Body of pancreas (tissue), 4 donors: ENCODE measurements at regions not wholly inside any gene's neighbourhood (a gene's known extent, or its start where the extent isn't known, plus 50 kb on each side); places are given as distances from the start of the nearest gene placed in this dataset.
"Not testable (repeated sequence)": the region's sequence is repeated elsewhere in the genome, so short reads cannot be mapped to it uniquely, and the experiment has no call there.

ENCODE experiments used
- CTCF ChIP-seq, 7 experiments: fragments of 450-650 bp in 4 of 7; fragments of 200-600 bp in 3 of 7; sonication (generic) in 3 of 7; IDR thresholded peaks; one replicate each; pipeline ENCODE4 v1.5.1; 2016 to 2019; ENCODE audit warnings: antibody characterized with exemption in 7 of 7
- POLR2A ChIP-seq, 3 donors: fragments of 450-650 bp; IDR thresholded peaks; one replicate each; pipeline ENCODE4 v1.6.1; 2016; ENCODE audit warnings: antibody characterized with exemption in 3 of 3, mild to moderate bottlenecking in 2 of 3

- TF ChIP-seq POLR2A, CTCF (IDR thresholded peaks at IDR 0.05): not testable (repeated sequence)
Observed at GRCh38 chr1:120315738-120316137, 99.1 kb upstream of the NBPF8 start.
